SHP77 (cell line): ENCODE measurements at regions not wholly inside any gene's neighbourhood (a gene's known extent, or its start where the extent isn't known, plus 50 kb on each side); places are given as distances from the start of the nearest gene placed in this dataset.
"Not testable (repeated sequence)": the region's sequence is repeated elsewhere in the genome, so short reads cannot be mapped to it uniquely, and the experiment has no call there.

Experiments used
- DNase-seq, 2 experiments: peaks; one replicate each; lab custom pipeline; 2025; lab: John Stamatoyannopoulos, UW

DNA sequence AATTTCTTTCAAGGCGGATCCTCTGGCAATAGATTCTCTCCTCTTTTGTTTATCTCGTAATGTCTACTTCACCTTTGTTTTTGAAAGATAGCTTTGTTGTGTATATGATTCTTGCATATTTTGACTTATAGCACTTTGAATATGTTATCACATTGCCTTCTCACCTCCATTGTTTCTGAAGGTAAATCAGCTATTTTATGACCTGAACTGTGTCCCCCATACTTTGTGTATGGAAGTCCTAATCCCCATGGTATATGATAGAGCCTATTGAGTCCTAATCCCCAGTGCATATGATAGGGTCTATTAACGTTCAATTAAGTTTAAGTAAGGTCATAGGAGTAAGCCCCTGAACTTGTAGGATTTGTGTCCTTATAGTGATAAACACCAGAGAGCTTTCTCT, 910.2 kb upstream of the NUDT12 start:
- DNase-seq = no peak

GRCh38 chr5:104456122-104456521, 893.5 kb upstream of the NUDT12 start:
- DNase-seq = no peak

GRCh38 chr5:104452550-104452949, 890.0 kb upstream of the NUDT12 start:
- DNase-seq = no peak

GRCh38 chr5:104451911-104452310, 889.3 kb upstream of the NUDT12 start:
- not testable (repeated sequence) for DNase-seq

DNA sequence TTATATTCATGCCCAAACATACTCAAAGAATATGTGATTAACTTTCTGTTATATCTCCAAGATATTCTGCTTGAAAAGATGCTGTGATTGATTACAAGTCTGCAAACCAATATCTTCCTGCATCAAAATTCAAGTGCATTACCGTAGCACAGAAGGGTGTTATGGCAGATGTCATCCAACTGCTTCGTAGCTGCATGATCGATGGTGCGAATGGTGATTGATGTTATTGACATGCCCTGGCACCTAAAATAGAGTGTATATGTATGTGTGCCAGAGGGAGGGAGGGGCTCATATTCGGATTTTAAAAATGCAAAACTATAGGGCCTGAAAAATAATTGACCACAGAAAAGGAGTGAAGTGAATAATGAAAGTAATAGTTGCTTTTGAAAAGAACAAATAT, 882.1 kb upstream of the NUDT12 start:
- no peak for DNase-seq

DNA sequence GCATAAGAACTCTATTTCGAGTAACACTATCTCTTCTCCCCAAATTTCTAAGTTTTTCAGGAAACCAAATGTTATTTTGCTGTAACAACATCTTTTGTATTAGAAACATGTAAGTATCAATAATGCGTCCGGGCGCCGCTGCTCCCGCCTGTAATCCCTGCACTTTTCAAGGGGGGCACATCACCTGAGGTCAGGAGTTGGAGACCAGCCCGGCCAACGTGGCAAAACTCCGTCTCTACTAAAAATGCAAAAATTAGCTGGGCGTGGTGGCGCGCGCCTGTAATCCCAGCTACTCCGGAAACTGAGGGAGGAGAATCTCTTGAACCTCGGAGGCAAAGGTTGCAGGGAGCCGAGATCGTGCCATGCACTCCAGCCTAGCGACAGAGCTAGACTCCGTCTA, 881.1 kb upstream of the NUDT12 start:
- no peak for DNase-seq

DNA sequence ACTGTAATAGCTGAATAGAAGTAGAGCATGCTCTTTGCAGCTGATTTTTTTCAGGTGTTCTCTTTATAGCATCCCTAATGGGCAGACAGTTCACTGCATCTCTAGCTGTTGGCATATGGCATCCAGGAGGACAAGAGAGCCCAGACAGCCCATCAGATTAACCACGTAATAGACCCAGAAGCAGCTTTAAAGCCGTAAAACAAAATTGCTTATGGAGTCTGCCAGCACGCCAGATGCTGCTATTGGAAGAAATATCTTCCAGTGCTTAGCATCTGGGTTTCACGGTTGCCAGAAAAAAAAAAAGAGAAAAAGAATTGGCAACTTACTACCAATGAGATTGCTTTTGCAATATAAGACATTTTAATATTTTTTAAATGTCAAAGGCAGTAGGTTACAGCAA, 869.4 kb upstream of the NUDT12 start:
- DNase-seq = no peak

GRCh38 chr5:104431002-104431620, 868.5 kb upstream of the NUDT12 start:
- no peak for DNase-seq

- DNase-seq = no peak
These were observed 867.3 kb upstream of the NUDT12 start for GRCh38 chr5:104429911-104430310.

GRCh38 chr5:104421431-104421830, 858.8 kb upstream of the NUDT12 start:
- DNase-seq = no peak

- DNase-seq = no peak
These were observed 855.5 kb upstream of the NUDT12 start for GRCh38 chr5:104418056-104418455.

DNA sequence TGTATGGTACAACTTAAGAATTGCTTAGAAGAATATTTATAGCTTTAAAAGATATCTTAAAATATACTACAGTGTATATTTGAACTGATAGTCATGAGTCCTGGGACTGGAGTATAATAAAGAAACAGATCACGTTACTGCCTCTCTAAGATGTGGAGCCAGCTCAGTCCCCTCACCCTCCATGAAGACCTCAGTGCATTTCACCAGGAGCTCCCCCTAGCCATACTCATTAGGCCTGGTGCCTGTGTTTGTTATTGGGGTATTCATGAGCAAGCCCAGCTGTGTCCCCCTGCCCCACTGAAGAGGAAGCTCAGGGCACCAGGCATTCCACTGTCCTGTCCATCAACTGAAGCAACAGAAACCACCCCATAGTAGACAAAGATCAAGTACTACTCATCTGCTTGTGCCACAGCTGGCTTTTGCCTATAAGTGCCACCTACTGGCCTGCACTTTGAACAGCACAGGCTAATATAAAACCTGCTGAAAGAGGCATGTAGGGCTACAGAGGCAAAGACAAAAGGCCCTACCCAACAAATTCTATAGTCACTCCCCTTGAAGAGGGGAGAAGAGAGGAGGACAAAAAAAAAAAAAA, 850.2 kb upstream of the NUDT12 start:
- peak; percentile 42 to 66 for DNase-seq

- DNase-seq = no peak
These were observed 838.4 kb upstream of the NUDT12 start for GRCh38 chr5:104400941-104401340.

DNA sequence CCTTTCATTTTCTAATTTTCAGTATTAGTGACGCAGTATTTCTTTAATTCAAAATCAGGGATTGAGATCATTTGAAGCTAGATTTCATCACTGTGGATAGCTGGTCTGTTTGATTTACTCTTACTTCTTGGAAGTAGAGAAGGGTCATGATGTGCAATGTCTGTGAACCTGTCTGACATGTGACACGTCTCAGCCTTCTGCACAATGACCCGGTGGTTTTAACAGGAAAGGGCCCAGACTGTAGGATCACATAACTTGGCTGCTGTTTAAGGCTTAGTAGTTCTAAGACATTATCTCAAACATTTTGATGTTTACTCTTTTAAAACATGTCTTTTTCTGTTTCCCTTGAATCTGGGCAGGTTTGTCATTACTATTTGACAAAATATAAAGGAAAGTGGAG, 823.3 kb upstream of the NUDT12 start:
- no peak for DNase-seq

- DNase-seq = no peak
These were observed 812.8 kb upstream of the NUDT12 start for GRCh38 chr5:104375345-104375744.

- no peak for DNase-seq
These were observed 810.2 kb upstream of the NUDT12 start for GRCh38 chr5:104372796-104373195.

- no peak for DNase-seq
These were observed 809.8 kb upstream of the NUDT12 start for GRCh38 chr5:104372376-104372775.

GRCh38 chr5:104370523-104370922, 807.9 kb upstream of the NUDT12 start:
- no peak for DNase-seq

DNA sequence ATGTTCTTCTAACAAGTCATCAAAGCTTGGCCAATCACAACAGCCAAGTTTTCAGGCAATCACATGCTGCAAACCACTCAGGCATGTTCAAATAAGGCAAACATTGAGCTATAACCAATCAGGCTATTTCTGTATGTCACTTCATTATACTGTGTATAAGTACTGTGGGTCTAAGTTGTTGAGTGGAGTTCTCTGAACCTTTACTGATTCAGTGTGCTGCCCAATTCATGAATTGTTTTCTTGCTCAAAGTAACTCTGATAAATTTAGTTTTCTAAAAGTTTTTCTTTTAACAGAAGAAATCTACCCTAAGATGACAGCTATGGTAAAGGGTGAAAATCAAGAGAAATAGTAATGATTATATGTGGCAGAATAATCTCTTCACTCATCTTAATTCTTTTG, 805.4 kb upstream of the NUDT12 start:
- no peak for DNase-seq

GRCh38 chr5:104363567-104363966, 801.0 kb upstream of the NUDT12 start:
- DNase-seq = no peak

GRCh38 chr5:104361932-104362331, 799.3 kb upstream of the NUDT12 start:
- no peak for DNase-seq

- DNase-seq = no peak
These were observed 792.8 kb upstream of the NUDT12 start for GRCh38 chr5:104355350-104355749.

- DNase-seq = no peak
These were observed 790.8 kb upstream of the NUDT12 start for GRCh38 chr5:104353371-104353770.

GRCh38 chr5:104352954-104353353, 790.4 kb upstream of the NUDT12 start:
- no peak for DNase-seq
